Spleen (tissue), 7 donors: ENCODE measurements at regions not wholly inside any gene's neighbourhood (a gene's known extent, or its start where the extent isn't known, plus 50 kb on each side); places are given as distances from the start of the nearest gene placed in this dataset.
"Not testable (repeated sequence)": the region's sequence is repeated elsewhere in the genome, so short reads cannot be mapped to it uniquely, and the experiment has no call there.

Experiments used
- POLR2A ChIP-seq, 3 donors: fragments of 450-650 bp; IDR thresholded peaks; one replicate each; pipeline ENCODE4 v1.5.1; 2017; ENCODE audit warnings: antibody characterized with exemption in 3 of 3, mild to moderate bottlenecking in 1 of 3
- POLR2AphosphoS5 ChIP-seq, 3 donors: sonication (generic); formaldehyde crosslinking; IDR thresholded peaks; one replicate each; pipeline ENCODE4 v1.5.1; 2017; ENCODE audit warnings: antibody characterized with exemption in 3 of 3
- TF ChIP-seq, protein P1 (sequence below), 11 experiments: fragments of 200-600 bp in 7 of 11; fragments of 450-650 bp in 4 of 11; sonication (generic) in 4 of 11; IDR thresholded peaks in 8 of 11; conservative IDR thresholded peaks in 3 of 11; 1 replicate in 7 of 11; 2 replicates in 4 of 11; pipeline versions ENCODE4 v1.4.0 to v1.8.0; 2016 to 2021; ENCODE audit warnings: antibody characterized with exemption in 11 of 11, inconsistent platforms in 4 of 11, mild to moderate bottlenecking in 1 of 11
- donor health status: DM: no; HTN: no; CAD: no; lungs with moderate emphysema.
- donor health status: DM: no; HTN: no; CAD: no.
- donor health status: DM: no; HTN: no; CAD: no.

DNA sequence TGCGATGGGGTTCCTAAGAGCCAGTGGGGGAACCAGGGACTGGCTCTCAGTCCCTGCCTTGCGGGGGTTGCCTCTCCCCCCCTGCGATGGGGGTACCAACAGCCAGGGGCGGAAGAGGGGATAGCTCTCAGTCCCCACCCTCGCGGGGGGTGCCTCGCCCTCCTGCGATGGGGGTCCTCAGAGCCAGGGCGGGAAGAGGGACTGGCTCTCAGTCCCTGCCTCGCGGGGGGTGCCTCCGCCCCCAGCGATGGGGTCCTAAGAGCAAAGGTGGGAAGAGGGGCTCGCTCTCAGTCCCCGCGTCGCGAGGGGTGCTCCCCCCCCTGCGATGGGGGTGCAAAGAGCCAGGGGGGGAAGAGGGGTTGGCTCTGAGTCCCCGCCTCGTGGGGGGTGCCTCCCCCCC, 162.0 kb downstream of the ATP6V0E2 start:
- TF ChIP-seq, protein P1, sequence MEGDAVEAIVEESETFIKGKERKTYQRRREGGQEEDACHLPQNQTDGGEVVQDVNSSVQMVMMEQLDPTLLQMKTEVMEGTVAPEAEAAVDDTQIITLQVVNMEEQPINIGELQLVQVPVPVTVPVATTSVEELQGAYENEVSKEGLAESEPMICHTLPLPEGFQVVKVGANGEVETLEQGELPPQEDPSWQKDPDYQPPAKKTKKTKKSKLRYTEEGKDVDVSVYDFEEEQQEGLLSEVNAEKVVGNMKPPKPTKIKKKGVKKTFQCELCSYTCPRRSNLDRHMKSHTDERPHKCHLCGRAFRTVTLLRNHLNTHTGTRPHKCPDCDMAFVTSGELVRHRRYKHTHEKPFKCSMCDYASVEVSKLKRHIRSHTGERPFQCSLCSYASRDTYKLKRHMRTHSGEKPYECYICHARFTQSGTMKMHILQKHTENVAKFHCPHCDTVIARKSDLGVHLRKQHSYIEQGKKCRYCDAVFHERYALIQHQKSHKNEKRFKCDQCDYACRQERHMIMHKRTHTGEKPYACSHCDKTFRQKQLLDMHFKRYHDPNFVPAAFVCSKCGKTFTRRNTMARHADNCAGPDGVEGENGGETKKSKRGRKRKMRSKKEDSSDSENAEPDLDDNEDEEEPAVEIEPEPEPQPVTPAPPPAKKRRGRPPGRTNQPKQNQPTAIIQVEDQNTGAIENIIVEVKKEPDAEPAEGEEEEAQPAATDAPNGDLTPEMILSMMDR (IDR thresholded peaks at IDR 0.05 in 8 of 11, conservative IDR thresholded peaks at IDR 0.05 in 3 of 11), result not testable (repeated sequence)
- TF ChIP-seq POLR2AphosphoS5, POLR2A (IDR thresholded peaks at IDR 0.05): not testable (repeated sequence)
